GM19328 (cell line): ENCODE measurements at regions not wholly inside any gene's neighbourhood (a gene's known extent, or its start where the extent isn't known, plus 50 kb on each side); places are given as distances from the start of the nearest gene placed in this dataset.

Experiments used
- ATAC-seq: cut with Tn5 transposase; IDR thresholded peaks from one replicate; pipeline ENCODE4 v1.9.1; 2021; ENCODE audit warnings: mild to moderate bottlenecking, moderate library complexity; ENCODE audit not compliant: unreplicated experiment

- ATAC-seq, result no peak
Observed at GRCh38 chr2:173629076-173629475, 274.4 kb downstream of the CDCA7 start.

DNA sequence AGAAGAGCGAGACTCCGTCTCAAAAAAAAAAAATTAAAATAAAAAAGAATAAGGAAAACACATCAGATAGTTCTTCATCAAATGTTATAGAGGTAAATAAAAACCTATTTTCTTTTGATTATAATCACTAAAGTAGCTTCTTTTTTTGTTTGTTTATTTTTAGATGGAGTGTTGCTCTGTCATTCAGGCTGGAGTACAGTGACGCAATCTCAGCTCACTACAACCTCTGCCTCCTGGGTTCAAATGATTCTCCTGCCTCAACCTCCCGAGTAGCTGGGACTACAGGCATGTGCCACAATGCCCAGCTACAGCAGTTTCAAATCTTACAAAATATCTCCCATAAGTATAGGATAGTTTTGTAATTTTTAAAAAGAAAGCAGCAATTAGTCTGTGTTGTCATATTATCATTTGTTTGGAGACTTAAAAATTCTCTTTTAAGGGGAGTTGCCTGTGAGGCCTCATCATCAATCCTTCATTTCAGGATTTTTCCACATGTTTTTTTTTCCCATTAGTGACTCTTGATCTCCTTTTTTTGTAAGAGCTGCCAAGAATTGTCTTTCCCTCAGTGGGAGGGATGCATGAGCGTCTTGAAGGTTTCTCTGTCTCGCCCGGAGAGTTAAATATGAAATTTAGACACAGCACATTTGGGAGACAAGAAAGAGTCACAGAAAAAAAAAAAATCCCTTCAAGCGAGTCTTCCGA, 275.9 kb downstream of the CDCA7 start:
- no peak for ATAC-seq

DNA sequence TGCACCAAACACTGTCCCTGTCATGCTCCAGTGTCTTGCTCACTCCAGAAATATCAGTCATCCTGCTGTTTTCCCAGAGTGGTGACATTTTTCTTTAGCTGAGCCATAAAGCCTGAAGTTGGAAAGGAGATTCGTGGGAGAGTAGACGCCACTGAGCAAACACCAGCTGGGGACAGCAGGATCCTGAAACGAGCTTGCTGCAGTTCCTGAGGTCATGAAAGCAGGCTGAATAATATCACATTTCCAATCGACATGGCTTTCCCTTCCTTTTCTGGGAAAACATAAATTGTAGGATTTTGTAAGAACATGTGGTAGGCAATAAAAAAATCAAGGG, 276.4 kb downstream of the CDCA7 start:
- no peak for ATAC-seq

DNA sequence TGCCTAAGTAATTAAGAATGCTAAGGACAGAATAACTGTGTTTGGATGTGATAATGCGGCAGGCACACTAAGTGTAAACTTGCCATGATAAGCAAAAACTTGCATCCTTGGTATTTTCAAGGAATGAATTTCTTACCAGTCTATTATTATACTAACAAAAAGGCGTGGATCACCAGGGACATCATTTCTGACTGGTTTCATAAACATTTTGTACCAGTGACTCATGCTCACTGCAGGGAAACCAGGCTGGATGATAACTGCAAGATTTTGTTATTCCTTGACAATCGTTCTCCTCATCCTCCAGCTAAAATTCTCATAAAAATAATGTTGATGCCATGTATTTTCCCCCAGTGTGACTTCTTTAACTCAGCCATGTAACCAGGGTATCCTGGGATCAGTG, 289.5 kb downstream of the CDCA7 start:
- ATAC-seq, result no peak

GRCh38 chr2:173647681-173648311, 293.1 kb downstream of the CDCA7 start:
- ATAC-seq, result no peak

DNA sequence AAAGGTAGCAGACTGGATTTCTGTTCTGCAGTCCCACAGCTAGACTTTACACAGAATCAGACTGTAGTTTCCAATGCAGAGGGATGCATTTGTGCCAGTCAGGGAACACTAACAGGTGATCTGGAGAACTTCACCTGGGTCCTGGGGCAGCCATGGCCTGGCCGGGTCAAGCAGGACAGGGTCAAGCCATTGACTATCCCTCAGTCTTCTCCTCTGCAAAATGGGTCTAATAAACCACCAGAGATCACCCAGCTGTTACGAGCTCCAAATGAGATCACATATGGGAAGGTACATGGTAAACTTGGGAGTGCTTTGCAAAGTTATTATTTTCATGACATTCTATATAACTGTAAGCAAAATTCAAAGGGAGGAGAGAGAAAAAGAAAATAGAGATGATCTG, 294.1 kb downstream of the CDCA7 start:
- ATAC-seq, result no peak

- no peak for ATAC-seq
Observed at GRCh38 chr2:173649527-173650219, 295.0 kb downstream of the CDCA7 start.

DNA sequence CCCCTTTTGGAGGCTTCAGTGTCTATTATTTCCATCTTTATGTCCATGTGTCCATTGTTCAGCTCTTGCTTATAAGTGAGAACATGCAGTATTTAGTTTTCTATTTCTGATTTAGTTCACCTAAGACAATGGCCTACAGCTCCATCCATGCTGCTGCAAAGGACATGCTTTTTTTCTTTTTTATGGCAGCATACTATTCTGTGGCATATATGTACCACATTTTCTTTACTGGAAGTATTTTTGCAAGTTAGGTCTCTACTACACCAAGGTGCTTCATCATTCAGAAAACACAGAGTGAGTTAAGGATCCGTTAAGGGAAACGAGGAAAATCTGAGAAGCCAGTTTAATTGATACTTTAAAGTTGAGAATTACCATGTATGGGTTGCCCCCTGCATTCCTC, 297.2 kb downstream of the CDCA7 start:
- no peak for ATAC-seq

GRCh38 chr2:173652311-173652710, 297.6 kb downstream of the CDCA7 start:
- ATAC-seq, result no peak

- ATAC-seq, result no peak
Observed at GRCh38 chr2:173652767-173653431, 298.2 kb downstream of the CDCA7 start.

- ATAC-seq, result no peak
Observed at GRCh38 chr2:173653432-173653805, 298.7 kb downstream of the CDCA7 start.

GRCh38 chr2:173654161-173654895, 299.7 kb downstream of the CDCA7 start:
- ATAC-seq, result no peak

DNA sequence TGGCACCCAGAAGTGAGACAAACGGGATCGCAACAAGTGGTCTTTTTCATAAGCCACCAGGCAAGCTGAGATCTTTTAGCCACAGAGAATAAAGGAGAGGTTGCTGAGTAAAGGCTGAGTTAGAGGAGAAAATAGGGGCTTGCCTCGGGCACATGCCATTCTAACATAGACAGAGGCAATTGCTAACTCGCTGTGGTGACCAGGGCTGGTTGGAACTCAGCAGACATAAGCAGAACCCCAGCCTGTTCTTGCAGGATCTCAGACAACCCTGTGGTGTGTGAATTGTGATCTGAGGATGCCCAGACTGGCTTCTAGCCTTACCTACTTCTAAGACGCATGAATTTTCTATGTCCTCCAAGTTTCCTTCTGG, 300.2 kb downstream of the CDCA7 start:
- no peak for ATAC-seq

DNA sequence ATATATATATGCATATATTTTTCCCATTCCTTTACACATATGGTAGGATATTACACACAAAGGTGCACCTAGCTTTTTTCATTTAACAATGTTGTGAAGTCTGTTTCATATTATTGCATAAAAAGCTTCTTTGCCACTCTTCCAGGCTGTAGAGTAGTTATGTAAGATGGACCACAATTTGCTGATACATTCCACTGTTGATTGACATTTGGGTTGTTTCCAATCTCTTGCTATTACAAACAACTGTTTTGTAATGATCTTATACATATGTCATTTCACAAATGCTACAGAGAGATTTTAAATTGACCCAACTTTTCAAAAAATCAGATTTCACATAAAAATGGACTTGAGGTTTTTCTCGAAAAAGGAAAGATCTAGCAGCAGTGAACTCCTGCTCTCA, 301.4 kb downstream of the CDCA7 start:
- no peak for ATAC-seq

GRCh38 chr2:173657996-173658717, 303.5 kb downstream of the CDCA7 start:
- no peak for ATAC-seq

- no peak for ATAC-seq
Observed at GRCh38 chr2:173658946-173659371, 304.3 kb downstream of the CDCA7 start.

GRCh38 chr2:173659509-173659908, 304.8 kb downstream of the CDCA7 start:
- ATAC-seq, result no peak

DNA sequence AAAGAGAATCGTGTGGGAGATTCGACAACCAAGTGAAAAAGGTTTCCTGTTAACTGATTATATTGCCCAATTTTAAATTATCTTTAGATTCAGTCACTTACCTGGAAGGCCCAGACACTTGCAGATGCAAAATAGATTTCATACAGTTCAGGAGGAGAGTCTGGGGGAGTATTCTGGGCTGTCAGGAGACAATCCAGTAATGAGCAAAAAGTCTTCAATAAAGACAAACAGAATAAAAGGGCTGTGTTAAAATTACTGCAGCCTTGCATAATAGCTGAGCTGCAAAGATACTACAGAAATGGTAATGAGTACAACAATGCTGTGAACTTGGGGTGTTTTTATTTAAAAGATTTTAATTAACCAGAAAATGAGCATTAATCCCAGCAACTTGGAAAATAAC, 303.6 kb downstream of the SP3 start:
- no peak for ATAC-seq

DNA sequence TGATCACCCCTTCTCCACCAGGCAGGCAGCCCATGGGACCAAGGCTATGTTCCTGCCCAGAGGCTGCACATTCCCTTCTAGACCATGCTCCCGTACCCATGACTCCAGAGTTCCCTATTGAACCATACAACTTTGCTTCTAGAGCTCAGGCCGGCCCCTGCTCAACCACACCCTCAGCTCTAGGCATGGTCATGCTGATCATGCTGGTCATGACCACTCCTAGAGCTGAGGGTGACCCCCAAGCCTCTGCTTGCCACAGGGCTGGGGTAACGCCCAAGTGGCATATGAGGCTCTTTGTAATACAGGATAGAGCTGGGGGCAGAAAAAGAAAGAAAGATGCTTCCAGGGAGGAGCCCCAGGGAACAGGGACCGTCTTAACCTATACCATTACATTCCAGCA, 301.8 kb downstream of the SP3 start:
- ATAC-seq, result no peak

- ATAC-seq, result no peak
Observed at GRCh38 chr2:173663835-173664512, 301.2 kb downstream of the SP3 start.
